ENCODE measurements at regions not wholly inside any gene's neighbourhood (a gene's known extent, or its start where the extent isn't known, plus 50 kb on each side); places are given as distances from the start of the nearest gene placed in this dataset.

- H3K9me3 ChIP-seq (ENCODE audit: control insufficient read depth, insufficient read depth, low read depth, low read length) = no peaks in the 10 kb centered on the region
- intact Hi-C loops (cut with micrococcal nuclease; ENCODE audit: unreplicated experiment) (no loop called here), in situ Hi-C loops (cut with HindIII; ENCODE audit: low pct_unique_long_range_greater_than_20kb, low sequenced_read_pairs) (no loop called here)
- H3K4me3 ChIP-seq (ENCODE audit: low read depth in 2 of 2, low read length in 2 of 2) = no peak overlapping the region
- DNase-seq (ENCODE audit: low read depth, low spot score) (no peak), ATAC-seq (no peak)
- no peak overlapping the region for H3K27ac ChIP-seq (ENCODE audit: low read length)
- ChIA-PET CTCF (no interaction called here), POLR2A (no interaction called here)
- no peaks in the 10 kb centered on the region for H3K4me1 ChIP-seq (ENCODE audit: control insufficient read depth, insufficient read depth, low read length)
- TF ChIP-seq SIN3A (IDR thresholded peaks at IDR 0.05; ENCODE audit: borderline replicate concordance, insufficient read depth, low read depth, low read length) (no peak), CTCF (IDR thresholded peaks at IDR 0.05) (no peak), REST (IDR thresholded peaks at IDR 0.05; ENCODE audit: insufficient read depth in 1 of 2, low read depth in 2 of 2, low read length in 1 of 2) (no peak), TCF7L2 (IDR thresholded peaks at IDR 0.05; ENCODE audit: low read depth, low read length) (no peak), POLR2AphosphoS5 (IDR thresholded peaks at IDR 0.05; ENCODE audit: low read depth, low read length) (no peak)
- BruUV-seq (replicated peaks) = no TSS peak
- H3K36me3 ChIP-seq (ENCODE audit: control insufficient read depth, insufficient read depth, low read length) = no peaks in the 10 kb centered on the region
- no peaks in the 10 kb centered on the region; the same call in 1 of the 2 replicates for H3K27me3 ChIP-seq (ENCODE audit: control insufficient read depth, insufficient read depth, low read length)
These were observed 225.1 kb downstream of the PIK3R1 start for GRCh38 chr5:68440651-68441050.

GRCh38 chr5:68441309-68442073 lies 225.9 kb downstream of the PIK3R1 start:
- ChIA-PET CTCF (no interaction called here), POLR2A (no interaction called here)
- ATAC-seq = no peak
- Histone ChIP-seq H3K4me3 (ENCODE audit: low read depth in 2 of 2, low read length in 2 of 2) (no peak overlapping the region), H3K4me1 (ENCODE audit: control insufficient read depth, insufficient read depth, low read length) (no peaks in the 10 kb centered on the region), H3K9me3 (ENCODE audit: control insufficient read depth, insufficient read depth, low read depth, low read length) (no peaks in the 10 kb centered on the region), H3K27me3 (ENCODE audit: control insufficient read depth, insufficient read depth, low read length) (no peaks in the 10 kb centered on the region; the same call in 1 of the 2 replicates), H3K27ac (ENCODE audit: low read length) (no peak overlapping the region), H3K36me3 (ENCODE audit: control insufficient read depth, insufficient read depth, low read length) (no peaks in the 10 kb centered on the region)
- no TSS peak for BruUV-seq (replicated peaks)
- TF ChIP-seq POLR2AphosphoS5 (IDR thresholded peaks at IDR 0.05; ENCODE audit: low read depth, low read length) (no peak), REST (IDR thresholded peaks at IDR 0.05; ENCODE audit: insufficient read depth in 1 of 2, low read depth in 2 of 2, low read length in 1 of 2) (no peak), SIN3A (IDR thresholded peaks at IDR 0.05; ENCODE audit: borderline replicate concordance, insufficient read depth, low read depth, low read length) (no peak), TCF7L2 (IDR thresholded peaks at IDR 0.05; ENCODE audit: low read depth, low read length) (no peak), CTCF (IDR thresholded peaks at IDR 0.05) (no peak)
- intact Hi-C loops (cut with micrococcal nuclease; ENCODE audit: unreplicated experiment) = no loop called here
- in situ Hi-C loops (cut with HindIII; ENCODE audit: low pct_unique_long_range_greater_than_20kb, low sequenced_read_pairs) = no loop called here
- DNase-seq (ENCODE audit: low read depth, low spot score) = no peak
